ENCODE measurements at regions not wholly inside any gene's neighbourhood (a gene's known extent, or its start where the extent isn't known, plus 50 kb on each side); places are given as distances from the start of the nearest gene placed in this dataset.

- Histone ChIP-seq H3K27ac (no peak overlapping the region), H3K4me3 (no peak overlapping the region), H3K36me3 (no peaks in the 10 kb centered on the region), H3K9me3 (no peaks in the 10 kb centered on the region), H3K4me1 (peaks cover 22 to 56% (median 49%) of the 10 kb centered on the region in 4 donors), H3K27me3 (no peaks in the 10 kb centered on the region)
- 93 to 96% (median 95%) methylated on average over 8 of the region's 8 CpGs for WGBS, 5 donors
- TF ChIP-seq POLR2AphosphoS5 (IDR thresholded peaks at IDR 0.05) (no peak), CTCF (IDR thresholded peaks at IDR 0.05) (no peak), EP300 (IDR thresholded peaks at IDR 0.05) (no peak), POLR2A (IDR thresholded peaks at IDR 0.05) (no peak)
- intact Hi-C loops (cut with DNase I; ENCODE audit: low total_unique reads): no loop called here
- DNase-seq: no peak
Measured at GRCh38 chr6:37106554-37106953, 63.4 kb upstream of the PIM1 start.

- H3K4me1 ChIP-seq: peaks cover 21 to 51% (median 44%) of the 10 kb centered on the region in 4 donors
- H3K4me3 ChIP-seq: no peak overlapping the region
- 66 to 71% (median 68%) methylated on average over 7 of the region's 7 CpGs for WGBS, 5 donors
- TF ChIP-seq POLR2AphosphoS5 (IDR thresholded peaks at IDR 0.05): no peak
- no peak for DNase-seq
- no peaks in the 10 kb centered on the region for H3K9me3 ChIP-seq
- no peaks in the 10 kb centered on the region for H3K27me3 ChIP-seq
- H3K36me3 ChIP-seq: no peaks in the 10 kb centered on the region
- no peak overlapping the region for H3K27ac ChIP-seq
- intact Hi-C loops (cut with DNase I; ENCODE audit: low total_unique reads): no loop called here
Measured at GRCh38 chr6:37106982-37107491, 62.9 kb upstream of the PIM1 start.

- 48 to 61% (median 55%) methylated on average over 10 to 13 of the region's 13 CpGs for WGBS, 5 donors
- no peaks in the 10 kb centered on the region for H3K36me3 ChIP-seq
- no peak overlapping the region for H3K4me3 ChIP-seq
- DNase-seq: peak in 1 of 2 donors; percentile 57
- H3K9me3 ChIP-seq: no peaks in the 10 kb centered on the region
- H3K27ac ChIP-seq: peak overlapping the region in 2 of 5 donors; percentile 15 to 44
- peaks cover 0 to 25% (median 19%) of the 10 kb centered on the region in 4 donors for H3K4me1 ChIP-seq
- TF ChIP-seq POLR2A (IDR thresholded peaks at IDR 0.05) (no peak), EP300 (IDR thresholded peaks at IDR 0.05) (no peak)
- H3K27me3 ChIP-seq: no peaks in the 10 kb centered on the region
- intact Hi-C loops (cut with DNase I; ENCODE audit: low total_unique reads): no loop called here
Measured at GRCh38 chr6:37109714-37110499, 60.0 kb upstream of the PIM1 start.

- Histone ChIP-seq H3K27ac (peak overlapping the region in 2 of 5 donors; percentile 15 to 44), H3K4me1 (peaks cover 0 to 18% (median 17%) of the 10 kb centered on the region in 4 donors), H3K4me3 (no peak overlapping the region), H3K9me3 (no peaks in the 10 kb centered on the region), H3K27me3 (no peaks in the 10 kb centered on the region), H3K36me3 (no peaks in the 10 kb centered on the region)
- no peak for DNase-seq
- intact Hi-C loops (cut with DNase I; ENCODE audit: low total_unique reads): no loop called here
- TF ChIP-seq POLR2A (IDR thresholded peaks at IDR 0.05) (no peak), CTCF (IDR thresholded peaks at IDR 0.05) (no peak), EP300 (IDR thresholded peaks at IDR 0.05) (no peak), POLR2AphosphoS5 (IDR thresholded peaks at IDR 0.05) (no peak)
- WGBS, 5 donors: 68 to 76% (median 69%) methylated on average over 11 of the region's 11 CpGs
Measured at GRCh38 chr6:37110500-37111461, 59.2 kb upstream of the PIM1 start.

GRCh38 chr6:37113976-37114375 lies 56.0 kb upstream of the PIM1 start:
- H3K27me3 ChIP-seq: no peaks in the 10 kb centered on the region
- 91 to 96% (median 93%) methylated on average over 4 of the region's 4 CpGs for WGBS, 5 donors
- DNase-seq: no peak
- no peaks in the 10 kb centered on the region for H3K36me3 ChIP-seq
- no peak overlapping the region for H3K4me3 ChIP-seq
- no peaks in the 10 kb centered on the region for H3K9me3 ChIP-seq
- H3K4me1 ChIP-seq: peaks cover 0 to 17% (median 15%) of the 10 kb centered on the region in 4 donors
- no peak for TF ChIP-seq CTCF (IDR thresholded peaks at IDR 0.05)
- no peak for TF ChIP-seq EP300 (IDR thresholded peaks at IDR 0.05)
- no peak for TF ChIP-seq POLR2A (IDR thresholded peaks at IDR 0.05)
- TF ChIP-seq POLR2AphosphoS5 (IDR thresholded peaks at IDR 0.05): no peak
- intact Hi-C loops (cut with DNase I; ENCODE audit: low total_unique reads): no loop called here
- no peak overlapping the region for H3K27ac ChIP-seq

All from stomach (tissue), 8 donors.